Activated CD4-positive, alpha-beta T cell treated with anti-CD3 and anti-CD28 coated beads, Interleukin-10, Interleukin-2, amounts not matched to agents 100 ng/mL and 50 ng/mL, durations not matched to agents 16 hours and 8 hours (primary cell): ENCODE measurements at regions not wholly inside any gene's neighbourhood (a gene's known extent, or its start where the extent isn't known, plus 50 kb on each side); places are given as distances from the start of the nearest gene placed in this dataset.

Experiments used
- DNase-seq: peaks from one replicate; pipeline ENCODE4 v3.0.0-alpha.2; 2020

- no peak for DNase-seq
Measured at GRCh38 chr21:16517383-16517782, 787.6 kb downstream of the USP25 start.

- DNase-seq = no peak
Measured at GRCh38 chr21:16519036-16519435, 789.3 kb downstream of the USP25 start.

- DNase-seq = no peak
Measured at GRCh38 chr21:16519644-16520043, 789.9 kb downstream of the USP25 start.

- DNase-seq = no peak
Measured at GRCh38 chr21:16522548-16522947, 792.8 kb downstream of the USP25 start.

- no peak for DNase-seq
Measured at GRCh38 chr21:16530656-16531055, 800.9 kb downstream of the USP25 start.

- DNase-seq = no peak
Measured at GRCh38 chr21:16532840-16533239, 803.1 kb downstream of the USP25 start.

- DNase-seq = no peak
Measured at GRCh38 chr21:16533692-16534407, 804.1 kb downstream of the USP25 start.

- no peak for DNase-seq
Measured at GRCh38 chr21:16534408-16535101, 804.8 kb downstream of the USP25 start.

GRCh38 chr21:16535102-16535422, 805.3 kb downstream of the USP25 start:
- no peak for DNase-seq

GRCh38 chr21:16535626-16536025, 805.8 kb downstream of the USP25 start:
- no peak for DNase-seq

- DNase-seq = no peak
Measured at GRCh38 chr21:16536140-16536539, 806.4 kb downstream of the USP25 start.

- no peak for DNase-seq
Measured at GRCh38 chr21:16536643-16537434, 807.1 kb downstream of the USP25 start.

GRCh38 chr21:16537501-16537900, 807.7 kb downstream of the USP25 start:
- DNase-seq = no peak

GRCh38 chr21:16538405-16538804, 808.6 kb downstream of the USP25 start:
- no peak for DNase-seq

GRCh38 chr21:16538936-16539440, 809.2 kb downstream of the USP25 start:
- no peak for DNase-seq

GRCh38 chr21:16540966-16541727, 811.4 kb downstream of the USP25 start:
- no peak for DNase-seq

GRCh38 chr21:16550118-16550517, 820.3 kb downstream of the USP25 start:
- DNase-seq = no peak

GRCh38 chr21:16550917-16551741, 821.3 kb downstream of the USP25 start:
- no peak for DNase-seq

- no peak for DNase-seq
Measured at GRCh38 chr21:16552880-16553279, 823.1 kb downstream of the USP25 start.

GRCh38 chr21:16554503-16554902, 824.7 kb downstream of the USP25 start:
- DNase-seq = no peak

- DNase-seq = no peak
Measured at GRCh38 chr21:16563116-16563515, 833.3 kb downstream of the USP25 start.

GRCh38 chr21:16563795-16564194, 834.0 kb downstream of the USP25 start:
- DNase-seq = no peak
